Panc1 (cell line): ENCODE measurements at regions not wholly inside any gene's neighbourhood (a gene's known extent, or its start where the extent isn't known, plus 50 kb on each side); places are given as distances from the start of the nearest gene placed in this dataset.

ENCODE experiments used
- ATAC-seq: fragments of 200-7000 bp; cut with Tn5 transposase; 2 replicates; pipeline ENCODE4 v1.9.1; 2020; ENCODE audit warnings: mild to moderate bottlenecking, moderate library complexity
- BruUV-seq: library from RNA; stranded (reverse); fragments of 400-500 nt; replicated peaks from 2 replicates; lab custom pipeline; 2021; lab: Mats Ljungman, UMichigan
- CTCF ChIA-PET: fragments of 300-600 bp; sonication (Branson Sonifier 250); formaldehyde crosslinking; loops from one replicate; lab custom pipeline; 2022; ENCODE audit warnings: antibody characterized with exemption; lab: Charles Lee
- POLR2A ChIA-PET: fragments of 300-600 bp; sonication (Branson Sonifier 250); formaldehyde crosslinking; loops from one replicate; lab custom pipeline; 2022; ENCODE audit warnings: antibody characterized with exemption; lab: Charles Lee
- DNase-seq: peaks from one replicate; pipeline ENCODE4 v3.0.0-alpha.2; 2010; ENCODE audit warnings: low read depth, low spot score
- H3K27ac ChIP-seq: 2 replicates; pipeline ENCODE4 v1.5.1; 2011; ENCODE audit warnings: mild to moderate bottlenecking, low read length, inconsistent platforms
- H3K27me3 ChIP-seq: fragments of 200-500 bp; sonication (Bioruptor generic); 2 replicates; pipeline ENCODE4 v1.6.0; 2014; ENCODE audit warnings: low read length, inconsistent platforms; ENCODE audit not compliant: control insufficient read depth, insufficient read depth
- H3K36me3 ChIP-seq: fragments of 200-500 bp; sonication (Bioruptor generic); 2 replicates; pipeline ENCODE4 v1.5.1; 2014; ENCODE audit warnings: inconsistent platforms, mild to moderate bottlenecking, low read length, moderate library complexity; ENCODE audit not compliant: control insufficient read depth, insufficient read depth
- H3K4me1 ChIP-seq: 2 replicates; pipeline ENCODE4 v1.5.1; 2011; ENCODE audit warnings: inconsistent platforms, mild to moderate bottlenecking, low read length, moderate library complexity; ENCODE audit not compliant: control insufficient read depth, insufficient read depth
- H3K4me3 ChIP-seq, 2 experiments: 2 replicates each; pipeline ENCODE4 v1.5.1; 2011 to 2012; ENCODE audit warnings: low read depth in 2 of 2, low read length in 2 of 2, mild to moderate bottlenecking in 2 of 2, inconsistent platforms in 1 of 2, moderate library complexity in 1 of 2
- H3K9me3 ChIP-seq: fragments of 200-500 bp; sonication (Bioruptor generic); 2 replicates; pipeline ENCODE4 v1.5.1; 2014; ENCODE audit warnings: low read depth, mild to moderate bottlenecking, inconsistent platforms, low read length, moderate library complexity; ENCODE audit not compliant: control insufficient read depth, insufficient read depth
- POLR2AphosphoS5 ChIP-seq: IDR thresholded peaks from 2 replicates; pipeline ENCODE4 v1.6.1; 2012; ENCODE audit warnings: mild to moderate bottlenecking, low read depth, low read length, moderate library complexity
- REST ChIP-seq, 2 experiments: IDR thresholded peaks; 2 replicates each; pipeline ENCODE4 v1.6.1; 2011 to 2012; ENCODE audit warnings: low read depth in 2 of 2, control low read depth in 1 of 2, low read length in 1 of 2, mild to moderate bottlenecking in 1 of 2, moderate library complexity in 1 of 2; ENCODE audit not compliant: insufficient read depth in 1 of 2
- SIN3A ChIP-seq: IDR thresholded peaks from 2 replicates; pipeline ENCODE4 v1.6.1; 2012; ENCODE audit warnings: low read depth, mild to moderate bottlenecking, low read length, moderate library complexity, borderline replicate concordance; ENCODE audit not compliant: insufficient read depth
- TCF7L2 ChIP-seq: IDR thresholded peaks from 2 replicates; pipeline ENCODE4 v1.6.1; 2011; ENCODE audit warnings: mild to moderate bottlenecking, low read depth, low read length, inconsistent platforms
- in situ Hi-C: cut with HindIII; loops from 2 replicates; pipeline ENCODE4 v1.10.0; 2016; ENCODE audit warnings: low sequenced_read_pairs, low pct_unique_long_range_greater_than_20kb
- intact Hi-C: fragments of 100-400 bp; cut with micrococcal nuclease; formaldehyde crosslinking; loops from one replicate; pipeline ENCODE4 v1.10.0; 2022; ENCODE audit not compliant: unreplicated experiment
- TF ChIP-seq, protein P1 (sequence below): fragments of 450-650 bp; IDR thresholded peaks from 2 replicates; pipeline ENCODE4 v1.5.1; 2017; ENCODE audit warnings: mild to moderate bottlenecking

DNA sequence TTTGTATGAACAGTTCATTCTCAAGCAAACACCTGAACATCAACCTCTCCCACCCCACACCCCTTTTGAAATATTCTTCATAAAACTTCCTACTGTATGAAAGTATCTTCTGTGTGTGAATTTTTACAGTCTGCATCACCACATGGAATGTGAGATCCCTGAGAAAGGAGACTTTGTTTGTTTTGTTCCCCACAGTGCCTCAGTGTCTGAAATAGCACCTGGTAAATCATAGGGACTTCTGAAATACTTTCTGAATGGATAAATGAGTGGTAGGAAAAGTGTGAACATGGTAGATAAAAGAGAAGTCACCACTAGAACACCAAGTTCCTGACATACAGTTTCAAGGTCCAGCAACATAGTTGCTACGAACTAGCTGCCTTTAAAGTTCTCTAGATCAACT, 1071.2 kb downstream of the EFNB2 start:
- POLR2A ChIA-PET = no interaction called here
- no peak overlapping the region for H3K4me3 ChIP-seq
- ATAC-seq (no peak), DNase-seq (no peak)
- H3K36me3 ChIP-seq = no peaks in the 10 kb centered on the region
- TF ChIP-seq POLR2AphosphoS5 (no peak), REST (IDR thresholded peaks at IDR 0.05; ENCODE audit: insufficient read depth in 1 of 2, low read depth in 2 of 2, low read length in 1 of 2) (no peak), TCF7L2 (no peak), SIN3A (no peak)
- TF ChIP-seq, protein P1, sequence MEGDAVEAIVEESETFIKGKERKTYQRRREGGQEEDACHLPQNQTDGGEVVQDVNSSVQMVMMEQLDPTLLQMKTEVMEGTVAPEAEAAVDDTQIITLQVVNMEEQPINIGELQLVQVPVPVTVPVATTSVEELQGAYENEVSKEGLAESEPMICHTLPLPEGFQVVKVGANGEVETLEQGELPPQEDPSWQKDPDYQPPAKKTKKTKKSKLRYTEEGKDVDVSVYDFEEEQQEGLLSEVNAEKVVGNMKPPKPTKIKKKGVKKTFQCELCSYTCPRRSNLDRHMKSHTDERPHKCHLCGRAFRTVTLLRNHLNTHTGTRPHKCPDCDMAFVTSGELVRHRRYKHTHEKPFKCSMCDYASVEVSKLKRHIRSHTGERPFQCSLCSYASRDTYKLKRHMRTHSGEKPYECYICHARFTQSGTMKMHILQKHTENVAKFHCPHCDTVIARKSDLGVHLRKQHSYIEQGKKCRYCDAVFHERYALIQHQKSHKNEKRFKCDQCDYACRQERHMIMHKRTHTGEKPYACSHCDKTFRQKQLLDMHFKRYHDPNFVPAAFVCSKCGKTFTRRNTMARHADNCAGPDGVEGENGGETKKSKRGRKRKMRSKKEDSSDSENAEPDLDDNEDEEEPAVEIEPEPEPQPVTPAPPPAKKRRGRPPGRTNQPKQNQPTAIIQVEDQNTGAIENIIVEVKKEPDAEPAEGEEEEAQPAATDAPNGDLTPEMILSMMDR = no peak
- no peak overlapping the region for H3K27ac ChIP-seq
- intact Hi-C loops (no loop called here), in situ Hi-C loops (no loop called here)
- CTCF ChIA-PET = no interaction called here
- no peaks in the 10 kb centered on the region for H3K9me3 ChIP-seq
- no TSS peak for BruUV-seq
- no peaks in the 10 kb centered on the region for H3K4me1 ChIP-seq
- no peaks in the 10 kb centered on the region for H3K27me3 ChIP-seq

- H3K27ac ChIP-seq = no peak overlapping the region
- H3K4me3 ChIP-seq = no peak overlapping the region
- BruUV-seq = no TSS peak
- POLR2A ChIA-PET = no interaction called here
- TF ChIP-seq, protein P1 = no peak
- no peak for TF ChIP-seq POLR2AphosphoS5
- no peak for TF ChIP-seq TCF7L2
- TF ChIP-seq REST (IDR thresholded peaks at IDR 0.05; ENCODE audit: insufficient read depth in 1 of 2, low read depth in 2 of 2, low read length in 1 of 2) = no peak
- no peak for TF ChIP-seq SIN3A
- H3K27me3 ChIP-seq = no peaks in the 10 kb centered on the region
- no peaks in the 10 kb centered on the region for H3K9me3 ChIP-seq
- in situ Hi-C loops = no loop called here
- intact Hi-C loops = no loop called here
- no peak for ATAC-seq
- no peaks in the 10 kb centered on the region for H3K36me3 ChIP-seq
- H3K4me1 ChIP-seq = no peaks in the 10 kb centered on the region
- DNase-seq = no peak
- CTCF ChIA-PET = no interaction called here
These were observed 1072.4 kb downstream of the EFNB2 start for GRCh38 chr13:105463011-105463501.
